ENCODE measurements at regions not wholly inside any gene's neighbourhood (a gene's known extent, or its start where the extent isn't known, plus 50 kb on each side); places are given as distances from the start of the nearest gene placed in this dataset.

DNA sequence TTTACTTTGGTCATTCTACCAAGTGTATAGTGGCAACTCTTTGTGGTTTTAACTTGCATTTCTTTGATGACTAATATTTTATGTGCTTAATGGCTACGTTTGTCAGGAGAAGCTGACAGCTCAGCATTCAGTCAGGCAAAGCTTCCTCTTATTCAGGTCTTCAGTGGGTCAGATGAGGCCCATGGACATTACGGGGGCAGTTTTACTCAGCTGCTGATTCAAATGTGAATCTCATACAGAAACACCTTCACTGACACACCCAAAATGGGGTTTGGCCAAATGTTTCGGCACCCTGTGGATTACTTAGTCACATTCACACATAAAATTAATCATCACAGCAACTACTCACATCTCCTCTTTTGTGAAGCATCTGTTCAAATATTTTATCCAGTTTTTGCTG, 104.9 kb upstream of the PLD5 start (continued):
- TF ChIP-seq JUND (IDR thresholded peaks at IDR 0.05; ENCODE audit: low read length), result no peak
- TF ChIP-seq, protein P1, sequence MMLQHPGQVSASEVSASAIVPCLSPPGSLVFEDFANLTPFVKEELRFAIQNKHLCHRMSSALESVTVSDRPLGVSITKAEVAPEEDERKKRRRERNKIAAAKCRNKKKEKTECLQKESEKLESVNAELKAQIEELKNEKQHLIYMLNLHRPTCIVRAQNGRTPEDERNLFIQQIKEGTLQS (IDR thresholded peaks at IDR 0.05; ENCODE audit: insufficient read depth, low read depth, low read length), result no peak
- no peak for TF ChIP-seq SIN3A (conservative IDR thresholded peaks at IDR 0.05 in 1 of 2, IDR thresholded peaks at IDR 0.05 in 1 of 2; ENCODE audit: low read depth in 1 of 2, low read length in 2 of 2)
- no peak for TF ChIP-seq TCF12 (IDR thresholded peaks at IDR 0.05; ENCODE audit: low read depth, low read length)
- TF ChIP-seq NANOG (IDR thresholded peaks at IDR 0.05; ENCODE audit: insufficient read depth, low read depth, low read length, poor library complexity, severe bottlenecking), result no peak
- no peak for TF ChIP-seq SUZ12 (IDR thresholded peaks at IDR 0.05; ENCODE audit: low read length)
- no peak for TF ChIP-seq RBBP5 (IDR thresholded peaks at IDR 0.05; ENCODE audit: borderline replicate concordance, low read depth, low read length)
